NCI-H2081 (cell line): ENCODE measurements at regions not wholly inside any gene's neighbourhood (a gene's known extent, or its start where the extent isn't known, plus 50 kb on each side); places are given as distances from the start of the nearest gene placed in this dataset.
A peak's percentile ranks its signal among the peaks of the same experiment; 100 is the strongest.

Experiments
- DNase-seq, 2 experiments: peaks; one replicate each; lab custom pipeline; 2025; lab: John Stamatoyannopoulos, UW

DNA sequence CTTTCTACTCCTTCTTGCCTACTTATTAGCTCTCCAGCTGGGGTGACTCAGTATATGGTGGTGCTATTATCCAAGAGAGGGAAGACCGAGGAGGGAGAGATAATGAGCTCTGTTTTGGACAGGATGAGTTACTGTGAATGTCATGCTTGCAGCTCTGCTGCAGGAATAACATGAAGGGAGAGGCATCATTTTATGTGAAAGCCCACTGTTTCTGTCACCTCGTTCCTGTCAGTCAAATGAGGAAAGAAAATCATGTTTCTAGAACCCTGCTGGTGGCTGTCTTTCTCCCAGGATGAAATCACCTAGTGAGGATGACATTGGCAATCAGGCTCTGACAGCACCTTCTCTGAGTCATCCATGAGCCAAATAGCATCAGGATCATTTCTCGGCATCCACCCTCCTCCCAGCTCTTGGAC, 1291.6 kb upstream of the AUTS2 start:
- no peak for DNase-seq

DNA sequence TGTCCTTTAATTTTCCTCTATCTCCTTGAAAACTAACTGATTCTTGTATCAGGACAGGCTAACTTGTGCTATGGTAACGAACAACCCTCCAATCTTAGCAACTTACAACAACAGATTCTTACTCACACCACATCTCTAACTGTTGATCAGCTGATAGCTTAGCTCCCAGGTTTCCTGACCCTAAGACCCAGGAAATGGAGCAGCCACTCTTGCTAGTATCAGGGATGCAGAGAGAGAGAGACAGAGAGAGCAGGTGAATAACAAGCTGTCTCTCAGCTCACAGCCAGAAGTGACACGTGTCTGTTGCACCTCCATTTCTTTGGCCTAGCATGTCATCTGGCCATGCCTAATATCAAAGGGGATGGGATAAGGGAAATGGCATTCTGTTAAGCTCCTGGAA, 1289.0 kb upstream of the AUTS2 start:
- no peak for DNase-seq

DNA sequence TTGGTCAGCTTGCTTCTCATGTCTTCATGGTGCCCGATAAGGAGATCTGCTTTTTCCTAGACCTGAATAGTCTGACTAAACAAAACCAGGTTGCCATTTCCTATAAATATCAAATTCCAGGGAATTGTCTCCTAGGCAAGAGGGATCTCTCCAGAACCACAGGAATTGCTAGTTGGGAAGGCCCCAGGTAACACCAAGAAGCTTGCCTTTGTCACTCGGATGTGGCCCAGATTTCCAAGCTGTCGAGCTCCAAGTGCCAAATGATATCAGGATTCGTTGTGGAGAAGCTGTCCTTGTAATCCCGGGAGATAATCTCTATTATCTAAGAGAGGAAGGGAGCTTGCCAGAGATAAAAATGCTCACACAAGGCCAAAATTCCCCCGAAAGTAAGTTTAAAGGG, 1288.5 kb upstream of the AUTS2 start:
- DNase-seq: no peak

DNA sequence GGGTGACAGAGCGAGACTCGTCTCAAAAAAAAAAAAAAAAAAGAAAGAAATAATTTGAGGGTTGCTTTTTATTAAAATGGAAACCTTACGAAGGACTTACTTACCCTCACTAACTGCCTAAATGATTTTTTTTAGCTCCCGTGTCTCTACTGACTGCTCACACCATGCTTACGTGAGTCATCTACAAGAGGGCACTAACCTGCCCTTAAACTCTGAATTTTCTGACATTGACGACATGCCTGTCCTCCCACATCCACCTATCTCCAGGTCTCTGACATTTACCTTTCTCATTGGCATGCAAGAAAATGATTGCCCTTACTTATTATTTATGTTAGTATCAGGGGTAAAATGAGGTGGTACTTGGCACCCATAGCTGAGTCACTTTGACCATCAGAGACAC, 1286.3 kb upstream of the AUTS2 start:
- DNase-seq: no peak

DNA sequence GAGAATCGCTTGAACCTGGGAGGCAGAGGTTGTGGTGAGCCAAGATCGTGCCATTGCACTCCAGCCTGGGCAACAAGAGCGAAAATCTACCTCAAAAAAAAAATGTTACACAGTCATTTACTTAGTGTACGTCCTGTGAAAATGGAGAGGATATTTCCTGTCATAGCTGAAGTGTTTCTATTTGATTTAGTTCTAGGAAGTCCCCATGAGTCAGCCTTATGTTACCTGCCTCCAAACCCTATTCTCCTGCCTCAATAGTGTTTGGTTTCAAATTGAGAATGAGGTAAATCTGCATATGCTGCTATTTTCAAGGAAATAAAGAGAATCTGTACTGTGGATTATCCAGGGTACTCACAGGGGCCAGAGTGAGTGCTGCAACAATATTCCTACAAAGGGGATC, 1284.5 kb upstream of the AUTS2 start:
- peak in 1 of 2 experiments; percentile 14 for DNase-seq

DNA sequence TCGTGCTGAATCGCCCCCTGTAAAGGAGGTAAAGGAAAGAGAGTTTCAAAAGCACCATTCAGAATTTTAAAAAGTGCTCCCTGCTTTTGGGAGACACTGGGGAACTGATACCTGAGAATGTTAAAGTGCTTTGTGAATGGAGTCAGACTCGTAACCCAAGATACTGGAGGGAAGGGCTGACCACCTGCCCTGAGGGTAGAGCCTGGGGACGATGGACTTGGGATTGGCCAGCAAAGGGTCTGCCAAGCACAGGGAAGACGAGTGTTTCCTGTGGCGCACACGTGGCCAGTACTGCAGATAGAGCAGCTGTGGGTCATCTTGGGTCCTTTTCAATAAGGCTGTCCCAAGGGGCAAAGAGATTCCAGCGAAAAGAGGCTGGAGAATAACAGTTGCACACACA, 1284.1 kb upstream of the AUTS2 start:
- no peak for DNase-seq

DNA sequence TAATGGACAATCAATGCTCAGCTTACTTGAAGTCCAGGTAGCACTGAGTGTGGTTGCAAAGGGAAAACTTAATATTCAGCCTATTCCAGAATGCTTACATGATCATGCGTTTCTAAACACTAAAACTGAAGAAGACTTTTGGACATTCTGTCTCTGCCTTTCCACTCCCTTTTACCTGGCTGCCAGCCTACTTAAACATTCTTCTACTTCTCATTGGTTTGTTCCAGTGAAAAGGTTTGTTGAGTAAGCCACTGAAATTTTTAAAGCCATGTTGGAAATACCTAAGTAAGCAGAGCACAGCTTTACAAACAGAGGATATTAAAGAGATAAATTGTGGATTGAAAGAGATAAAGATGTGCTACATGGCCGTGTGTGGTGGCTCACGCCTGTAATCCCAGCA, 1280.8 kb upstream of the AUTS2 start:
- no peak for DNase-seq

DNA sequence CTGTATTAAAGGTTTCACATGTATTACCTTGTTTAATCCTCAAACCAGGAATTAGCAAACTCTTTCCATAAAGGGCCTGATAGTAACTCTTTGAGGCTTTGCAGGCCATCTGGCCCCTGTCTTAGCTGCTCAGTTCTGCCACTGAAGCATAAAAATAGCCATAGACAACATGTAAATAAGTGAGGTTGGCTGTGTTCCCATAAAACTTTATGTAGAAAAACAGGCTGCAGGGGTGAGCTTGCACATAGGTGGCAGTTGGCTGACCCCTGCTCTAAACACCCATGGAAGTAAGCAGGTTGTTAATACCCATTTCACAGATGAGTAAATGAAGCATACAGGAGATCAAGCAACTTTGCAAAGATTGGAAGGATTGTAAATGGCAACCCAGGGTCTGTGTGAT, 1279.2 kb upstream of the AUTS2 start:
- DNase-seq: no peak

DNA sequence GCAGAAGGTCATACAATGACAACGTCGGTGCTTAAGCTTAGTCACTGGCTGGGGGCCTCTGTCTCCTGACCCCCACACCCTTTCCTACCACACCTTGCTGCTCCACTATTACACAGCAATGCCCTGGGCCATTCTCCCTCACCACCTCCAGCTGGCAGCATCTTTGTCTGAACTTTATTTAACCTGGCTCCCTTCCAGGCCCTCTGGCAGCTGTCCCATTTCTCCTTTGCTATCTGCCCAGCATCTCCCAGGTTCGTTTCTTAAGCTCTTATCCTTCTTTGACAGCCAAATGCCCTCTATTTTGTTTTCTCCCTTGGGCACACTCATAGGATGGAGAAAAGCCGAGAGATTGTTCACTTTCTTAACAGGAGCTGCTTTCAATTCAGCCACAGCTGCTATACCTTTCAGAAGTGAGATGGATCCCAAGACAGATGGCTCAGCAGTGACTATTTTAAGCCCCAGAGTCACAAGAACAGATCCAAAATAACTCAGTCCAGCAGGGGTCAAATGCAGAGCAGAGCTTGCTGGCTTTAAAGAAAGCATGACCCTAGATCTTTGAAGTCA, 1277.1 kb upstream of the AUTS2 start:
- peak; percentile 80 to 89 for DNase-seq

DNA sequence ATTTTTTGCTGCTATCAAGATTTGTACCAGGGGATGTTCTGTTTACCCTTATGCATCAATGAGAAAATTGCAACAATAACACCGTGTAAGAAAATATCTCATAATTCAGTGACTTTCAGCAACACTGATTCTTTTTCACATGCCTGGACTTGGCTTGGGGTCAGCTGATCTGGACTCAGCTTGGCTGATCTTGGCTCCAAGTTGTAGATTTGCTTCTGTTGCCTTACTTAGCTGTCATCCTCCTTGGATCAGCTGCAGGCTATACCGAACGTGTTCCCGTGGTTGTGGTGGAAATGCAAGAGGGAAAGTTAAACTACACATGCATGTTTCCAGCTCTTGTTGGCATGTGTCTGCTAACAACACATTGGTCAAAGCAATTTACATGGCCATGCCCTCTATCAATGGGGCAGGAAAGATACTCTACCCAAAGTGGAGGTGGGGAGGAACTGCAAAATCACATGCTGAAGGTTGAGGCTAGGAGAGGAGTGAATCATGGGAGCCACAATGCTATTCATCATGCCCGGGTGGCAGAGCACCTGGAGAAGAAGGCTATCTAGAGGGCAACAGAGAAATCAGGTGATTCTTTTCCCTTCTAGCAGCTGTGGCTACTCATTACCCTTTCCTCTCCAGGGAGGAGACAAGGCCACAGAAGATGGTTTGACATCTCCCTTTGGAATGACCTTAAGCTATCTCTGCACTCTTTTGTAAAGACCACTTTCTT, 1276.3 kb upstream of the AUTS2 start:
- DNase-seq: no peak

DNA sequence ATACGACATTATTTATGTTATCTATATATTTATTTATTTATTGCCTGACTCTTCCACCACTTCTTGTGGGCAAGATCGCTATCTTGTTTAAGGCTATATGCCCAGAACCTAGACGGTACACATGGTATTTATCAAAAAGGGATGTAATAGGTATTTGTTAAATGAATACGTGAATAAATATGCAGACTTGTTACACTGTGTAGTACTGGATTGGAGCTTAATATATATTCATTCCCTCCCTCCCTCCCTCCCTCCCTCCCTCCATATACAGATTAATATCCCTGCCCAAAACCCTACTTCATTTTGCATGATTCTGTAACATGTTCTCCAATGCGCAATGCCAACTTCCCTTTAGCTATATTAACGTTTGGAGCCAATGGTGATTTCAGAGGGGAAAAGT, 1273.7 kb upstream of the AUTS2 start:
- no peak for DNase-seq

DNA sequence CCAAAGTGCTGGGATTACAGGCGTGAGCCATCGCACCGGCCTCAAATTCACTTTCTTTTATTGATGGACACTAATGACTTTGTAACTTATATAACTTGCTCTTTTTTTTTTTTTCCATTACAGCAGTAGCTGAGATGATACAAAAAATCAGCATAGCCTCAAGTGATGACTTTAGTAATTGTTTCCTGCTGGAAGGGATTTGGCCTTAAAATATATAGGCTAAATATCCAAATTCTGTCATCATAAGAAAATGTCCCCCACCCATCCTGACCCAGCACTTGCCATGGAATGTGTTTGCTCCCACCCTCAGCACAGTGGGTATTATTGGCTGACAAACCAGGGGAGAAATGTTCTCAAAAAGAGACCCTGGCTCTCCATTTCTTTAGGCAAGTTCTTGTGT, 1264.1 kb upstream of the AUTS2 start:
- no peak for DNase-seq

DNA sequence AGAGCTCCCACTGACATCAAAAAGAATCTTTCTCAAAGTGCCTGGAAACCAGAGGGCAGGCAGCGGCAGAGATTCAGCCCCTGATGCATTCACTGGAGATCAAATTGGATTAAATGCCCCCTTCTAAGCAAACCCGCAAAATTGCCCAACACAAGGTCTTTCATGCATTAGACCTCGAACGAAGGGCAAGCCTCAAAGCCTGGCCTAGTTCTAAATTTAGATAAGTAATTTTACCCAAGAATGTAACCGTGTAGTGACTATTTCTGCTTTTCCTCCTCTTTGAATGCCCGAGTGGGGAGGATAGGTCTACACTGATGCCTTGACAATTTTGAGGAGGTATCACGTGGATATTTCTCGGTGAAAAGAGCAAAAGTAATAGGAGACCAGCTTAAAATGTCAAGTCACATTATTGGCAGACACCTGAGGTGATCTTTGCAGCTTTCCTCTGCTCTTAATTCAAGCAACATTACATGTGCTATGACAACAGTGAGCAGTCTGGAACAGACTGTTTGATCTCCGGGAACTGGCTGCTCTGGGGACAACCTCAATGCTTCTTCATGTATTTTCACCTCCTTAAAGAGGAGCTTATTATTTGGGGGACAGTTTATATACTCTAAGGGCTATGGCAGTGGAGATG, 1263.5 kb upstream of the AUTS2 start:
- no peak for DNase-seq

DNA sequence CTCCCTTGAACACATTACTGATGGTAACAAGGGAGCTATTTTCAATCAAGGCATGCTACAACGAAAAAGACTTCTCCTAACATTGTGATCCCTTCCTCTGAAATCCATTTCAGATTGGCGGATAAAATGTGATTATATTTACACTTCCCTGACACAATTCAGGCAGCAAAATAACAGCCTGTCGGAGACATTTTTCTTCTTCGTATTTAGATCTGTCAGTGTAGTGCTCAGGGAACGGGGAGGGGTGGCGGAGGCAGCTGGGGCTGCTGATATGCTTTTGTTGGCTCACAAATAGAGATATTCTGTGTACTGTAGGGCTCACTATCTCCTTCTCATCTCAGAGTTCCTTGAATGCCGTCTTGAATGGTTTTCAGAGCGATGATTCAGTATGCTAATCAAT, 1261.7 kb upstream of the AUTS2 start:
- DNase-seq: no peak

DNA sequence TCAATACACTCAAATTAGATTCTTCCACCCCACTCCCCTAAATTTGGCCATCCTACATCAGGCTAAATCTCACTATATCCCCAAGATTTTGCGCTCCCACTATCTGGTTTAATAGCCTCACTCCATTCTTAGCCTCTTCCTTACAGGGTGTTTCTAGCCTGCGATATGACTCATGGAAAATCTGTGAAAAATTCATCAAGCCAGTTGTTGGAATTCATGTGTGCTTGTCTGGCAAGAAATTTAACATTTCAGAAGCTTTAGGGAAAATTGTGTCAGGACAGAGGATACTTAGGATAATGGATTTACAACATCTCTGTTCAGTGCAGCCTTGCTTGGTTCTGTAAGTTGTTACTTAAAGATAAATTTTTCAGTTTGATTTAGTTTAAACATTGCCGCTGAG, 1249.9 kb upstream of the AUTS2 start:
- no peak for DNase-seq

DNA sequence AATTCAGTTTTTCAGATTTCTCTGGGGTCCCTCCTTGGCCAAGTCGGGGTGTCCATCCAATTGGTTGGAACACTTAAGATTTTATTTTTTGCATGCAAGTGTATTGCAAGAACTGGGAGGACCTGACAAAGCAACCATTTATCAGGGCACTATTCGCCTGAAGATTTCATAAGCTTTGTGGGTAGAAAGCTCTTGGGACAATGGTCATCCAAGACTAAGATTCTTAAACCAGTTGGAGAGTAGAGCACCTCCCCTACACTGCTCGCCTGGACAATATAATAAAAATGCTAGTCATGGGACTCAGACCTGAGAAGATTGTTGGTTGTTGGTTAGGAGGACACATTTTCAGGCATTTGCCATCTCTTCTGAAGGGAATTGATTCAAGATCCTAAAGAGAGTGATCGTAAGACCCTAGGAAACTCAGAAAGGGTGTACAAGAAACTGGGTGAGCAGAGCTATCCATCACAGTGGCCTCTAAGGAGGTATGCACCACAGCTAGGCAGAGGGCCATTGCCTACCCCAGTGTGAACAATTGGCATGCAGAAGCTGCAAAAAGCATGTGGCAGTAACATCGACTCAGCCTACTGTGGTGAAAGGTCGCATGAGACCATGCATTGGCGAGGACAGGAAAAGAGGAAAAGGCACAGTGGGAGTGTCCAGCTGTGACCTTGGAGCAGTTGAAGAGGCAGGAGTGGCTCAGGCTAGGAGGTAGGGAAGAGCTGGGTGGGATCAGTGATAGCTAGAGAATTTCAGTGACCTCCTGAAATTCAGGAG, 1235.3 kb upstream of the AUTS2 start:
- no peak for DNase-seq

DNA sequence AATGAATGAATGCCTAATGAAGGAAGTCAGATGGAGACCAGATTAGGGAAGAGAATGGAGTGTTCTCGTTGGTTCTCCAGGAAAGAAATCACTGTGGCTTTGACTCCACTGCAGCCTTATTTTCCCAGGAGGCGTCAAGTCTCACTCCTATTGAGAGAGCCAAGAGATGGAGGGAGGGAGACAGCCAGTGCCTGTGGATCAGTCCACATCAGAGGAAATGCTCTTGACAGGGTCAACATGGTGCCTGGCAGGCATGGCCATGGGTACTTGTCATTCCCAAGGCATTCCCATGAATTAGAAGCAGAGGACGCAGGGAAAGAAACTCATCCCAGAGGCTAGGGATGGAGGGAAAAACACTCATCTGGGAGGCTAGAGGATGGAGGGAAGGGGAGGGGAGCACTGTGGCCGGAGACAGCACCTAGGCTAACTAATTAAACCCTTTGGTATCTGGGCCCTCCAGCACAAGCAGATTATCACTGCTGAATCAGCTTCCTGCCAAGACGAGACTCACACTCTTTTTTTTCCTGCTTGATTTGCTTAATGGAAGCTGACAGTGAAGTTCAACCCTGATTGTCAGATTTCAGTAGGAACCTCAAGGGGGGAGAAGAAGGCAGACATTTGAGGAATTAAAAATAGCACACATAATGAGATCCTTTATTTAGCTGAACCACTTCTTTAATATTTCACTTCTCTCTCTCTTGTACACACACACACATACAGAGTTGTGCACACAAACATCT, 1233.2 kb upstream of the AUTS2 start:
- no peak for DNase-seq

DNA sequence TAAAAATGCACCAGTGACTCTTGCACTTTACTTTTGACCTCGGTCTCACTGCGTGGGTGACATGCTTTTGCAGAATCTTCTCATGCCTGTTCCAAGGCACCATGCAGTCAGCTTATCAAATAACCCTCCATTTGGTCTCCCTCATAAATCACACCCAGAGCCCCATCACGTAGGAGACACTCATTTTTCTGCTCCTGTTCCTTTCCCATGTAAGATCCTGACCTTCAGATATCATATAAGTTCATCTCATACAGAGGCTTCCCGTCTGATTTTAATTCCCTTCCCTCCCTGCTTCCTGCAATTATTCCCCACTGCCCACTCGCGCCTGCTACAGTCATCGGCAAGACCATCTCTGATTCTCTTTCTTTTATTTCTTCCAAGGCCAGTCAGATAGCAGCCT, 1226.3 kb upstream of the AUTS2 start:
- DNase-seq: no peak

DNA sequence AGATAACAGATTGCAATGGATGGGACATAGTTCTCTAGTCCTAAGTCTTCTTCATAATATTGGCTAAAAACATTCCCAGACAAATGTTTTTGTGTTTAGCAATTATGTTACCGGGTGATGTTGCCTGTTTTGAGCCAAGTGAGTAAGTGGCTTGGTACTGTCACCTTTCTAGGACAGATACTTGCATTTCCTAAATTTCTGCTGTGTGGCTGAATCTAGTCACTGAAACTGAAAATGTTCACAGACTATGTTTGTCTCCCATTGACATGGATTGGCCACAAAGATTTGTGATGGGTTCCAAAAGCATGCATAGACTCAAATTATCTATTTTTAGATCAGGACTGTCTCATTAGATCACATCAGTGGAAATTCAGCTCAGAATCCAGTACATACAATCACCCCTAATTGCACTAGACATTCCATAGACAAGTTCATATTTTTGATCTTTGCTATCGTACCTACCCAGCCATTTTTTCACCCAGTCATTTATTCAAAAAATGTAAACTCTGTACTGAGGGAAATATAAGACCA, 1222.1 kb upstream of the AUTS2 start:
- no peak for DNase-seq

DNA sequence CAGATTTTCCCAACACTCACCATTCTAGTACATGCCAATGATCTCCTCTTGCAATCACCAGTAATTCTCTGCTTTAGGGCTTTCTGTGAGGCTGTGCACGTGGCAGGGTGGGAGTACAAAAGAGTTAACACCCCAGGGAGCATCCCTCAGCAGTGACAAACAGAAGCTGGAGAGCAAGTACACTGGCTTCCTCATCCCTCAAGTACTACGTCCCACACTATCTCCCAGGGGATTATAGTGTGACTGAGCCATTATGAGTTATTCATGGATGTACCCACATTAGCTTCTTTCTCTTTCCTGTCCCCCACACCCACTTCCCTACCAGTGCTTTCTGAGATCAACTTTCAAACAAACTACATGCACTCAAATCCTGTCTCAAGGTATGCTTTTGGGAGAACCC, 1216.5 kb upstream of the AUTS2 start:
- DNase-seq: no peak

DNA sequence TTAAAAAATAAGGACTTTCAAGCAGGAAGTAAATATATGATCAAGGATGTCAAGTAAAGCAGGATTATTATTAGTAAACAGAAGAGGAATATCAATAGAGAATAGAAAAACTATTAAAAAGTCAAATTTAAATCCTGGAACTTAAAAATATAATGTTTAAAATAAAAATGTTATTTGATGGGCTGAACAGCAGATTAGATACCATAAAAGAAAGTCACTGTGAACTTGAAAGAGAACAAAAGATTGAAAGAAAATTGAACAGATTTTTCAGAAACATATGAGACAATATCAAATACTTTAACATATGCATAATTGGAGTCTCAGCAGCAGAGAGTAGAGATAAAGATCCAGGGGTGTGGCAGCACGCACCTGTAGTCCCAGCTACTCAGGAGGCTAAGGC, 1213.7 kb upstream of the AUTS2 start:
- no peak for DNase-seq

DNA sequence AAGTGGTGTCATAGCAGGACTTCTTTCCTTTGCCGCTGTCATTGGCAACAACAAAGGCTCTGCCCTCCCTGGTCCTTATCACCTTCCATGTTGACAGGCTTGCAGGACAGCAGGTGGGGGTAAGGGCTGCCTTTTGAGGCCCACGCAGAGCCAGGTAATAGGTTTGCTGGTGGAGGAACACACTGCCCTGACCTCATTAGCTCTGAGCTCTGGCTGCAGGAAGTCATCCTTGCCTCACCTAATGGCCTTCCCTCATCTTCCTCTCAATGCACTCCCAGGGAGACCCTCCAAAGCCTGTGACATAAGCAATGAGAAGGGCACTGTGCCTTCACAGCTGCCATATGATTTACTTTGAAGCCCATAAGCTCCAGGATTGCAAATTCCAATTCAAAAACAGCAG, 1205.2 kb upstream of the AUTS2 start:
- DNase-seq: no peak
